GM19193 (cell line): ENCODE measurements at regions not wholly inside any gene's neighbourhood (a gene's known extent, or its start where the extent isn't known, plus 50 kb on each side); places are given as distances from the start of the nearest gene placed in this dataset.

Source experiments
- POLR2A ChIP-seq: IDR thresholded peaks from 4 replicates; pipeline ENCODE4 v1.6.1; 2011; ENCODE audit not compliant: insufficient read depth, insufficient read length; ENCODE audit errors: extremely low read depth

DNA sequence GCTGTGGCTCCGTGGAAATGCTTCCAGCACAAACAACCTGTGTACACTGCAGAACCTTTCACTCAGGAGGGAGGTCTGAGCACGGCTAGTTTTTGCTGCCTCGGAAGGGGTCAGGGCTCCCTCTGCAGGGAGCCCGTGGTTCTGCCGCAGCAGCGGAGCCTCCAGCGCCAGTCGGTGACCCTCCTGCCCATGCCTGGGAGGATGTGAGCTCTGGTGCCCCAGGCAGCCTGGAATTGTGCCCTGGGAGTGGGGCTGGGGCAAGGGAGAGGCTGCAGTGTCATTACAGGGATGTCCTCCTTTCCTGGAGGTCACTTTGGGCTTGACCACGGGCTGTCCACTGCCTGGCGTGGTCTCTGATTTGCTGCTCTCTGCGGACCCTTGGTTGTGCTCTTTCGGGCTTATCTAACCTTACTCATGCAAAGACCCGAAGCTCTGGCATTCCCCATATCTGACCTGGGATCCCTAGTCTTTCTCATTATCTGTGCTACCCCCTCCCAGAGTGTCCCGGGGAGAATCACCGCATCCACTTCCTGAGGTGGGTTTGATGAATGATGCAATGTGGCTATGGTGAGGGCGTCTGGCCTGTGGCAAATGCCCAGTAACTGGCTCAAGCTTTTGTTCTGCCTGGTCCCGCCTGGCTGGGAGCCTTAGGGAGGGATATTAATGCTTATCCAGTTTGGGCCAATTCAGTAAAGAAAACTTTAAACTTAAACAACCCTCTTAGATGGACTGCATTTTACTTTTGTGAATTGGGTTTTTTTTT is 59.6 kb upstream of the TAGAP start:
- no peak for TF ChIP-seq POLR2A

DNA sequence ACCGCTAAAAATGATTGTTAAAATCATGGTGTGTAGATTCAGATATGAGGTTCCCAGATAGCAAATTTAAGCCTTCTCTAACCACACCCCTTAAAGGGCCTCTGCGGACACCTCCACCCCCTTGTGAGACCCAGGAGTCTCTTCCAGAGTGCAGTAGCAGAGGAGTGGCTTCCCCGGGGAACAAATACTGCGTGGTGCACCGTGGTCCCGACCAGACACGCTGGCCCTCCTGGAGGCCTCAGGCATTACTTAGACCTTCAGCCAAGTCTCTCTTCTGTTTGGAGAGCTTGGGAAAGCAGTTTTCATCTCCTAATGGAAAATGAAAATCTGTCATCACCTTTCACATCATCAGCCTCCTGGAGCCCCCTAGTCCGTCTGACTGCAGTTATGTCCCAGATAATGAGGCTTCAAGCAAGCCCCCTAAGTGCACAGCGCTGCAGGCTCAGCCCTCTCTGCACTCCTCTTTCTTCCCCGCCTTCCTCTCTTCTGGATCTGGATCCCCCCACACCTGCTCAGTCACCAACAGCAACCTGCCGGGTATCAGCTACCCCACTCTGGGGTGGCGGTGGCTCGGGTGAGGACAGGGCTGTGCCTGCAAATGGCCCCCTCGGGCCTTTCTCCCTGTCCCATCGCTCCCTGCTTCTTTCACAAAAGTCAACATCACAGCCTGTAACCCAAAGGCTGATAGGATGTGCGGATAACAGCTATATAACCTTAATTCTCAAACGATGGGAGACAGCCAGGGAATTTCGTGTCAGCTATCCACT is 58.8 kb upstream of the TAGAP start:
- TF ChIP-seq POLR2A: no peak

DNA sequence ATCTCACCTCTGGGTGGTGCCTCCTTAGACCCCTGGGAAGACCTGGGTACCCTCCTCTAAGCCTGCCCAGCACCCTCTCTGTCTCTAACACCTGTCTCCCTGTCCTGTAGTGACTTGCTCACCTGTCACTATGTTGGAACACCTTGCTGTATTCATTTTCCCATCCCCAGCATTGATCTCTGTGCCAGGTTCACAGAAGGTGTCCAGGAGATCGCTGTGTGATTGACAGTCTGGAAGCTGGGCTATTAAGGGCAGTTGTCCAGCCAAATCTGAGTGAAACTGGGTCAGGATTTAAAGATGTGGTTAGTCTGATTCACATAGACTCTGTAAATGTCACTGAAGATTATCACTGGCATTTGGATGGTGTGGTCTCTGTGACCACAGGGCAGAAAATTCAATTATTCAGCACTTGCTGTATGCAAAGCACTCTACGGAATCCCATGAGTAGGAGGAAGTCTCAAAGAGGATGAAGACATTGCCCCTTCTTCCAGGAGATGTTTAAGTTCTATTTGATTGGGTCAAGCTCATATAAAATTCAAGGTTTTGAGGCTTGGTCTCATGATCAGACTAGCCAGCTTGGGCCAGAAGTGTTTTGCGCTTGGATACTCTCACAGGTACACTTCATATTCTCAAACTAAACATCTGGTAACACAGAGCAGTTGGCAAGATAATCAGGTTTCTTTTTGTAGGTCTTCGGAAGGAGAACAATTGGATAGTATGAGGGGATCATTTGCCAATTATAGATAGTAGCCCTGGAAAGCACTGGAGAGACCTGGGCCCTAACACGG is 57.8 kb upstream of the TAGAP start:
- TF ChIP-seq POLR2A: no peak

DNA sequence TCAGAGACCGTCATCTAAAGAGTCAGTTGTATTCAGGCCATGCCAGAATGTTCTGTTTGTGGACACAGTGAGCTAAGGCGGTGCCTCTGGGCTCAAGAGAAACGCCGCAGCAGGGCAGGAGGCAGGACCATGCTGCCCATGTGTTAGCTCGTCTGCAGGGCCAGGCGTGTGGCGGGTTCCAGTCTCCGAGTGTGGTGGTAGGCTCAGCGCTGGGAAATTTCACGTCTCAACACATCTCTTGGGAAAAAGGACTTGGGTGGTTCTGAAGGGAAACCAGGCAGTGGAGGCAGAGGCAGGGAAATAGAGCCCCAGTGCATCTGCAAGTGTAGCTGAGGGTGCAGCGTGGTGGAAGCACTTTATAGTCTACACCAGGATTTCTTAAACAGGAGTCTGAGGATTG is 56.9 kb upstream of the TAGAP start:
- TF ChIP-seq POLR2A: no peak

DNA sequence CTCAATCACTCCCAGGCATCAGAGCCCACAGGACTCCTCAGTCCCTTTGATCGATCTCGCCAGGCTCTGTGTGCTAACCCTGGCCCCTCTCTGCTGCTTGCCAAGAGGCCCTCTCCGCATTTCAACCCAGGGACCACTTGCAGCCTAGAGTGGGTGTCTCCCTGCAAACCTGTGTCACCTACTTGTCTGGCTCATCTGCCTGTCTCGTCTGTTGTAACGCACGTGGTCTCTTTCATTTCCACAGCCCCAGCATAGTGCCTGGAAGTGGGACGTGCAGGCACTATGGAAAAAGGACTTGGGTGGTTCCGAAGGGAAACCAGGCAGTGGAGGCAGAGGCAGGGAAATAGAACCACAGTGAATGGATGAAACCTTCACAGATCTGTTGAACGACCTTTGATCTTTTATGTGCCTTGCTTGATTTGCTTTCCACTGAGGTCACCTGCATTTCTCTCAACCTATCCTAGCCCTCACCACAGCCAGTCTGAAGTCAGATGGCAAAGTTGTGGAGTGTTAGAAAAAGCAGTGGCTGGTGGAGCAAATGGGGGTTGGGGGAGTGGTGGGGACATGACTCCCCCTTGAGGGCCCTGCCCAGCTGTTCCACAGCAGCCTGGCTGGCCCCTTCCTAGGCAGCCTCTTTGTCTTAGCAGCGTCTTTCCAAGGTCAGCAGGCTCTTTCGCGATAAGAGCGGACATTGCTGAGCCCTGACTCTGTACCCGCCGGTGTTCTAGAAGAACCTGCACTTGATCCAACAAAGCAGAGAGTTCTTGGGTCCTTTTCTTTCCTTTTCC is 55.8 kb upstream of the TAGAP start:
- no peak for TF ChIP-seq POLR2A

DNA sequence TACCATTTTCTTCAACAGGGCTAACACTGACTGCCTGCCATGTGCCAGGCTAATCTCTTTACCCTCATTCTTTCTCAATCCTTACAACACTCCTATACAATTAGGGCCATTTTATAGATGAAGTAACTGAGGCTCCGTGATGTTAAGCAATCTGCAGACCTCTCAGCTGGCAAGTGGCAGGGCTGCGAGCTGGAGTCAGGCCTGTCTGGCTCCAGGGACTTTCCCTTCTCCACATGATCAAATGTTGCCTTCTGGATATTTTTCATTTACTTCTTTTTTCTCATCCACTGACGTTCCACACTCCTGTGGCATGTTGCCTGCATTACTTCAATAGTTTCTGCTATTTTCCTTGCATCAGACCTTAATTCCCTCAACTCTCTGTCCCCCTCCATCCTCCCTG is 55.2 kb upstream of the TAGAP start:
- TF ChIP-seq POLR2A: no peak

DNA sequence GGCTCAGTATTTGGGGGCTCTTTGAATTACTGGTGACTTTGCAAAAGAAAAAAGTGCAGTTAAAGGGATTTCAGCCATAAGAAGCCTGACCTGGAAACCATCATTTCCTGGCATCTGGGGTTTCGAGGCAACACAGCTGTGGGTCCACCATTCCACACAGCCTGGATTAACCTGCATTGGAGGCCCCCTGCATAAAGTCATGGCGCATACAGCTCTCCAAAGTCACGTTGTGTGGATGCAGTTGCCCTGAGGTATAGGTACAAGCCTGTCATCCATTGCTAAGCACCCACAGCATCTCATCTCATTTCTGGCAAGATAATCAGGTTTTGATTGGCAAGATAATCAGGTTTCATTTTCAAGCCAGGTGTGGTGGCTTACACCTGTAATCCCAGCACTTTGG is 54.5 kb upstream of the TAGAP start:
- no peak for TF ChIP-seq POLR2A

DNA sequence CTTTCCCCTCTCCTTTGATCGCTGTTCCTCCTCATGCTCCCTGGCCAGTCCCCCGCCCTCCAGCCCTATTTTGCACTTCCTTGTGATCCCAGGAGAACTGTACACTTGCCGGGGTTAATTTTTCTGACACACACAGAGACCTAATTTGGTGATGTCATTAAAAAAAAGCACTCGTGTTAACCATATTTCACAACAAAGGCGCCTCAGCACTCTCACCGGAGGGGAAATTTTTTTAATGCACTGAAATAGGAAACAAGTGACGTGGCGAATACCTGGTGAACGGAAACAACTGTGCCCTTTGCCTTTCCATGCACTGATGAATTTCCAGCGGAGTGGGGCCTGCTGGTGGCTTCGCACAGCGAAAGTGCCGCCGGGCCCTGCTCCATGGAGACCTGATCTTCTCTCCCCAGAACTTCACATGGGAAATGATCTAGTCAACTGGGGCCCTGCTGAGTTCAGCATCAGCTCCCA is 53.9 kb upstream of the TAGAP start:
- no peak for TF ChIP-seq POLR2A

DNA sequence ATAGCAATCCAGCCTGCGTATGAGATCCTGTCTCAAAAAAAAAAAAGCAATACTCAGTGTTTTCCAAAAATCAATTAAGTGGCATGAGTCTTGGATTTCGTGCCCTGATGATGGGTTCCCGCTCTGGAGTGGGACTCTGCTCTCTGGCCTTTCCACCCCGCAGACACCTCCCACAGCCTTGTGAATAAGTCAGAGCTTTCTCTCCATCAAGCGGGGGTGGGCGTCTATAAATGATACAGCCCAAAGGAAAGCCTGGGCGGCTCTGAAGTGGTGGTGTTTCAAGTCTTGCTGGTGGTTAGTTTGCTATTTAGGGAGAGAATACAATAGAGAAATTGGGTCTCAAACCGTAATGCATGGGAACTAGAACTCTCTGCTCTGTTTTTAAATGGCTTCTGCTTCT is 52.5 kb upstream of the TAGAP start:
- TF ChIP-seq POLR2A: no peak

DNA sequence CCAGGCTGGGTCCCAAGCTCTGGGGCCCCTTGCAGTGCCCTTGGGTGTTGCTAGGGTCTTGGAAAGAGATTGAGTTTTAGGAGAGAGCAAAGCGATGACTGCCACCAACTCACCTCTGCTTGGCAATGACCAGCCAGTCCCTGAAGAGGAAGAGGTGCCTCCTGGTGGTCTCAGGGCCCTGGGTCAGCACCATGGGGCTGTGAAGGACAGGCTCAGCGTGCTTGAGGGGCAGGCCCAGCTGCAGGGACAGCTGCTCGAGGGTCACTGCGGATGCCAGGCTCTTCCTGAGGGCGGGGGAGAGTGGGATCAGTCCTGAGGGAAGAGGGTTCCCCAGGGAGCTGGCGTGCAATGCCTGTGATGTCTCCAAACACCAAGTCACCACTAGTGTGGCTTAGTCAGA is 50.8 kb upstream of the TAGAP start:
- no peak for TF ChIP-seq POLR2A

DNA sequence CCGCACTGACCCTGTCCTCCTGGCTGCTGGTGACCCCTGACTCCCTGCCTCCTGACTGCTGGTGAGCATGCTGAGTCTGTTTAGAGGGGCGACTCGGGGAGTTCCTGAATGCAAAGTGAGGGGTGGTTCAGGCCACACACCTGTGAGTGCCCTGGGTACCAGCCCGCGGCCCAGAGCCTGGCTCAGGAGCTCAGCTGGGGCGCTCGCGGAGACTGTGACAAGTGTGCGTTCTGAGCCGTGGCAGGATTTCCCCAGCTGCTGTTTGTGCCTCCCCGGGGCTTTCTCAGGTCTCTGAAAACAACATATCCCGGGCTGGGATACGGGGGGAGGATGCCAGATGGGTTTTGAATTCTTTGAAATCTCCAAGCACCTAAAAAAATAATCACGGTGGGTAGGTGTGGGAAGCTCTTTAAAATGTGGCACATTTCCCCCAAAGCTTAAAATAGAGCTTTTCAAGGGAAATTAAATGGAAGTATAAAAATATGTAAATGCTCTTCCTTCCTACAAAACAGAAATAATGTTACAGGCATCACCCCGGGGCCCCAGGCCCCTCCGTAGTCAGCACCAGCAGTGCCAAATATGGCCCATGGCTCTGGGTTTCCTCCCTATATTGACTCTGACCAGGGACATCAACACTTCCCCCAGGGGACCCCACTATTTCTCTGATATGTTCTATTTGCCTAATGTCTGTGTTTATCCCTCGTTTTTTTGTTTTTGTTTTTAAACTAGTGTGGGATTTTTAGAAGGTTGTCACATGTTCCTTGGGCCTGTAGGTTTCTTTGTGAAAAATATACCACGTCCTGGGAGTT is 49.9 kb upstream of the TAGAP start:
- TF ChIP-seq POLR2A: no peak
